GM19239 (cell line): ENCODE measurements at regions not wholly inside any gene's neighbourhood (a gene's known extent, or its start where the extent isn't known, plus 50 kb on each side); places are given as distances from the start of the nearest gene placed in this dataset.

Source experiments
- DNase-seq: peaks from one replicate; pipeline ENCODE4 v3.0.0; 2011; ENCODE audit warnings: low spot score; ENCODE audit not compliant: insufficient read length
- FAIRE-seq: peaks from 2 replicates; lab custom pipeline; 2011; peaks lifted over from hg19 to GRCh38; lab: Jason Lieb, UNC

GRCh38 chr3:99171800-99172199, 270.3 kb upstream of the DCBLD2 start:
- FAIRE-seq, result no peak

GRCh38 chr3:99170867-99171517, 269.5 kb upstream of the DCBLD2 start:
- DNase-seq (no peak), FAIRE-seq (no peak)

More at GRCh38 chr3:99171800-99172199, 270.3 kb upstream of the DCBLD2 start:
- no peak for DNase-seq

- FAIRE-seq, result no peak
These were observed 265.6 kb upstream of the DCBLD2 start for GRCh38 chr3:99167071-99167470.

GRCh38 chr3:99163314-99163713, 261.8 kb upstream of the DCBLD2 start:
- FAIRE-seq (no peak), DNase-seq (no peak)

More at GRCh38 chr3:99167071-99167470, 265.6 kb upstream of the DCBLD2 start:
- DNase-seq, result no peak

- no peak for FAIRE-seq
These were observed 257.8 kb upstream of the DCBLD2 start for GRCh38 chr3:99159220-99159762.

GRCh38 chr3:99145031-99145430, 243.5 kb upstream of the DCBLD2 start:
- FAIRE-seq (no peak), DNase-seq (no peak)

More at GRCh38 chr3:99159220-99159762, 257.8 kb upstream of the DCBLD2 start:
- no peak for DNase-seq

GRCh38 chr3:99143493-99143892, 242.0 kb upstream of the DCBLD2 start:
- FAIRE-seq, result no peak
- DNase-seq, result no peak

- DNase-seq, result no peak
- no peak for FAIRE-seq
These were observed 233.5 kb upstream of the DCBLD2 start for GRCh38 chr3:99134986-99135385.

GRCh38 chr3:99131876-99132275, 230.4 kb upstream of the DCBLD2 start:
- no peak for DNase-seq

GRCh38 chr3:99128725-99129505, 227.4 kb upstream of the DCBLD2 start:
- no peak for DNase-seq
- FAIRE-seq, result no peak

More at GRCh38 chr3:99131876-99132275, 230.4 kb upstream of the DCBLD2 start:
- FAIRE-seq, result no peak

- DNase-seq (no peak), FAIRE-seq (no peak)
These were observed 226.7 kb upstream of the DCBLD2 start for GRCh38 chr3:99128235-99128634.

GRCh38 chr3:99126316-99126715, 224.8 kb upstream of the DCBLD2 start:
- DNase-seq, result no peak
- FAIRE-seq, result no peak

- FAIRE-seq (no peak), DNase-seq (no peak)
These were observed 217.9 kb upstream of the DCBLD2 start for GRCh38 chr3:99119385-99119784.

- DNase-seq (no peak), FAIRE-seq (no peak)
These were observed 216.9 kb upstream of the DCBLD2 start for GRCh38 chr3:99118381-99118780.

- DNase-seq (no peak), FAIRE-seq (no peak)
These were observed 213.2 kb upstream of the DCBLD2 start for GRCh38 chr3:99114565-99115291.

GRCh38 chr3:99111235-99111634, 209.7 kb upstream of the DCBLD2 start:
- FAIRE-seq, result no peak

GRCh38 chr3:99110401-99110800, 208.9 kb upstream of the DCBLD2 start:
- no peak for DNase-seq
- FAIRE-seq, result no peak

More at GRCh38 chr3:99111235-99111634, 209.7 kb upstream of the DCBLD2 start:
- no peak for DNase-seq

- FAIRE-seq, result no peak
- no peak for DNase-seq
These were observed 207.0 kb upstream of the DCBLD2 start for GRCh38 chr3:99108508-99108907.

- no peak for DNase-seq
- no peak for FAIRE-seq
These were observed 193.1 kb upstream of the DCBLD2 start for GRCh38 chr3:99094606-99095005.

GRCh38 chr3:99087277-99087676, 185.8 kb upstream of the DCBLD2 start:
- FAIRE-seq (no peak), DNase-seq (no peak)

- no peak for FAIRE-seq
These were observed 183.3 kb upstream of the DCBLD2 start for GRCh38 chr3:99084826-99085225.

More at GRCh38 chr3:99084826-99085225, 183.3 kb upstream of the DCBLD2 start:
- DNase-seq, result no peak
